Erythroblast (primary cell): ENCODE measurements at regions not wholly inside any gene's neighbourhood (a gene's known extent, or its start where the extent isn't known, plus 50 kb on each side); places are given as distances from the start of the nearest gene placed in this dataset.
A peak's percentile ranks its signal among the peaks of the same experiment; 100 is the strongest.
"Not testable (repeated sequence)": the region's sequence is repeated elsewhere in the genome, so short reads cannot be mapped to it uniquely, and the experiment has no call there.

Experiments
- DNase-seq, 2 experiments: peaks; one replicate each; lab custom pipeline; 2025; lab: John Stamatoyannopoulos, UW
- GATA1 ChIP-seq: IDR thresholded peaks from 2 replicates; pipeline ENCODE4 v1.6.1; 2011; ENCODE audit warnings: low read depth, mild to moderate bottlenecking, control low read depth, low read length, moderate library complexity
- POLR2A ChIP-seq: IDR thresholded peaks from 2 replicates; pipeline ENCODE4 v1.6.1; 2011; ENCODE audit warnings: mild to moderate bottlenecking, low read length

GRCh38 chr2:12452185-12452584 lies 264.6 kb upstream of the TRIB2 start:
- TF ChIP-seq GATA1, result no peak
- TF ChIP-seq POLR2A, result no peak
- DNase-seq, result peak; percentile 61 to 67

- no peak for DNase-seq
- TF ChIP-seq GATA1, result no peak
- no peak for TF ChIP-seq POLR2A
These were observed 263.0 kb upstream of the TRIB2 start for GRCh38 chr2:12453731-12454130.

- TF ChIP-seq GATA1 (no peak), POLR2A (no peak)
- DNase-seq, result peak; percentile 40 to 76
These were observed 261.1 kb upstream of the TRIB2 start for GRCh38 chr2:12455661-12456060.

- DNase-seq, result peak; percentile 96
- no peak for TF ChIP-seq GATA1
- TF ChIP-seq POLR2A, result peak; percentile 45
These were observed 260.2 kb upstream of the TRIB2 start for GRCh38 chr2:12456293-12457106.

GRCh38 chr2:12457831-12458230 lies 258.9 kb upstream of the TRIB2 start:
- no peak for DNase-seq
- no peak for TF ChIP-seq GATA1
- no peak for TF ChIP-seq POLR2A

- TF ChIP-seq POLR2A (no peak), GATA1 (no peak)
- no peak for DNase-seq
These were observed 253.5 kb upstream of the TRIB2 start for GRCh38 chr2:12463189-12463588.

- no peak for DNase-seq
- TF ChIP-seq GATA1, result no peak
- TF ChIP-seq POLR2A, result no peak
These were observed 251.1 kb upstream of the TRIB2 start for GRCh38 chr2:12465631-12466135.

- DNase-seq, result no peak
- no peak for TF ChIP-seq GATA1
- TF ChIP-seq POLR2A, result no peak
These were observed 249.4 kb upstream of the TRIB2 start for GRCh38 chr2:12467303-12467702.

GRCh38 chr2:12469141-12469561 lies 247.6 kb upstream of the TRIB2 start:
- TF ChIP-seq GATA1, result no peak
- no peak for TF ChIP-seq POLR2A
- no peak for DNase-seq

GRCh38 chr2:12472265-12472664 lies 244.5 kb upstream of the TRIB2 start:
- not testable (repeated sequence) for DNase-seq

- TF ChIP-seq POLR2A, result no peak
- no peak for TF ChIP-seq GATA1
- no peak for DNase-seq
These were observed 238.3 kb upstream of the TRIB2 start for GRCh38 chr2:12478151-12479064.

- no peak for DNase-seq
- TF ChIP-seq POLR2A (no peak), GATA1 (no peak)
These were observed 237.6 kb upstream of the TRIB2 start for GRCh38 chr2:12479065-12479601.

- TF ChIP-seq POLR2A, result no peak
- TF ChIP-seq GATA1, result no peak
- DNase-seq, result no peak
These were observed 232.1 kb upstream of the TRIB2 start for GRCh38 chr2:12484536-12485115.
